Endothelial cell (in vitro differentiated cells): ENCODE measurements at regions not wholly inside any gene's neighbourhood (a gene's known extent, or its start where the extent isn't known, plus 50 kb on each side); places are given as distances from the start of the nearest gene placed in this dataset.

Source experiments
- DNase-seq: peaks from one replicate; pipeline ENCODE4 v3.0.0; 2021; ENCODE audit warnings: low spot score
- H3K27ac Mint-ChIP-seq: one replicate; pipeline ENCODE4 v1.8.0; 2021; ENCODE audit warnings: mixed read lengths, inconsistent platforms; ENCODE audit not compliant: unreplicated experiment
- H3K27me3 Mint-ChIP-seq: one replicate; pipeline ENCODE4 v1.8.0; 2021; ENCODE audit warnings: mild to moderate bottlenecking, moderate library complexity, mixed read lengths, inconsistent platforms; ENCODE audit not compliant: unreplicated experiment
- H3K36me3 Mint-ChIP-seq: one replicate; pipeline ENCODE4 v1.8.0; 2021; ENCODE audit warnings: mild to moderate bottlenecking, low read depth, mixed read lengths, inconsistent platforms; ENCODE audit not compliant: unreplicated experiment
- H3K4me1 Mint-ChIP-seq: one replicate; pipeline ENCODE4 v1.8.0; 2021; ENCODE audit warnings: mild to moderate bottlenecking, mixed read lengths, inconsistent platforms; ENCODE audit not compliant: unreplicated experiment
- H3K4me3 Mint-ChIP-seq: one replicate; pipeline ENCODE4 v1.8.0; 2021; ENCODE audit warnings: mild to moderate bottlenecking, mixed read lengths, inconsistent platforms; ENCODE audit not compliant: unreplicated experiment
- H3K9me3 Mint-ChIP-seq: one replicate; pipeline ENCODE4 v1.8.0; 2021; ENCODE audit warnings: mixed read lengths, inconsistent platforms; ENCODE audit not compliant: unreplicated experiment
- CTCF ChIP-seq: fragments of 200-600 bp; sonication (generic); IDR thresholded peaks from one replicate; pipeline ENCODE4 v1.5.0; 2021; ENCODE audit warnings: antibody characterized with exemption; ENCODE audit not compliant: unreplicated experiment

- DNase-seq: no peak
- no peaks in the 10 kb centered on the region for H3K4me1 Mint-ChIP-seq
- no peaks in the 10 kb centered on the region for H3K9me3 Mint-ChIP-seq
- no peak overlapping the region for H3K27ac Mint-ChIP-seq
- H3K36me3 Mint-ChIP-seq: no peaks in the 10 kb centered on the region
- no peak overlapping the region for H3K4me3 Mint-ChIP-seq
- TF ChIP-seq CTCF: no peak
- no peaks in the 10 kb centered on the region for H3K27me3 Mint-ChIP-seq
These were observed 363.4 kb upstream of the LRRC3B start for GRCh38 chr3:26259176-26259575.

GRCh38 chr3:26260139-26260538 lies 362.4 kb upstream of the LRRC3B start:
- no peaks in the 10 kb centered on the region for H3K4me1 Mint-ChIP-seq
- no peak overlapping the region for H3K27ac Mint-ChIP-seq
- H3K4me3 Mint-ChIP-seq: no peak overlapping the region
- no peak for DNase-seq
- no peaks in the 10 kb centered on the region for H3K36me3 Mint-ChIP-seq
- no peaks in the 10 kb centered on the region for H3K9me3 Mint-ChIP-seq
- H3K27me3 Mint-ChIP-seq: no peaks in the 10 kb centered on the region
- TF ChIP-seq CTCF: no peak

GRCh38 chr3:26264708-26265107 lies 357.9 kb upstream of the LRRC3B start:
- no peak overlapping the region for H3K4me3 Mint-ChIP-seq
- no peaks in the 10 kb centered on the region for H3K4me1 Mint-ChIP-seq
- TF ChIP-seq CTCF: no peak
- H3K36me3 Mint-ChIP-seq: no peaks in the 10 kb centered on the region
- no peak for DNase-seq
- no peaks in the 10 kb centered on the region for H3K27me3 Mint-ChIP-seq
- no peaks in the 10 kb centered on the region for H3K9me3 Mint-ChIP-seq
- no peak overlapping the region for H3K27ac Mint-ChIP-seq

- no peak for DNase-seq
- TF ChIP-seq CTCF: no peak
- no peak overlapping the region for H3K27ac Mint-ChIP-seq
- peaks cover 1% of the 10 kb centered on the region for H3K27me3 Mint-ChIP-seq
- no peaks in the 10 kb centered on the region for H3K36me3 Mint-ChIP-seq
- no peaks in the 10 kb centered on the region for H3K9me3 Mint-ChIP-seq
- no peaks in the 10 kb centered on the region for H3K4me1 Mint-ChIP-seq
- no peak overlapping the region for H3K4me3 Mint-ChIP-seq
These were observed 350.7 kb upstream of the LRRC3B start for GRCh38 chr3:26271848-26272247.

GRCh38 chr3:26273196-26273595 lies 349.4 kb upstream of the LRRC3B start:
- TF ChIP-seq CTCF: no peak
- Mint-ChIP-seq H3K27me3 (peaks cover 1% of the 10 kb centered on the region), H3K9me3 (no peaks in the 10 kb centered on the region), H3K4me1 (no peaks in the 10 kb centered on the region), H3K27ac (no peak overlapping the region), H3K36me3 (no peaks in the 10 kb centered on the region), H3K4me3 (no peak overlapping the region)
- DNase-seq: no peak
